A673 (cell line): ENCODE measurements at regions not wholly inside any gene's neighbourhood (a gene's known extent, or its start where the extent isn't known, plus 50 kb on each side); places are given as distances from the start of the nearest gene placed in this dataset.
"Not testable (repeated sequence)": the region's sequence is repeated elsewhere in the genome, so short reads cannot be mapped to it uniquely, and the experiment has no call there.

Experiments
- BruUV-seq: library from RNA; stranded (reverse); fragments of 400-500 nt; replicated peaks from 2 replicates; lab custom pipeline; 2021; lab: Mats Ljungman, UMichigan
- CTCF ChIA-PET: fragments of 300-600 bp; sonication (Branson Sonifier 250); formaldehyde crosslinking; loops from one replicate; lab custom pipeline; 2022; ENCODE audit warnings: antibody characterized with exemption; lab: Charles Lee
- POLR2A ChIA-PET: fragments of 300-600 bp; sonication (Branson Sonifier 250); formaldehyde crosslinking; loops from one replicate; lab custom pipeline; 2022; ENCODE audit warnings: antibody characterized with exemption; ENCODE audit not compliant: low non-redundant PET; lab: Charles Lee
- DNase-seq: peaks from one replicate; pipeline ENCODE4 v3.0.0-alpha.2; 2015; ENCODE audit warnings: low spot score
- H3K27ac ChIP-seq: fragments of 200-600 bp; sonication (generic); 2 replicates; pipeline ENCODE4 v1.5.1; 2016; ENCODE audit warnings: mixed run types, low read depth, mild to moderate bottlenecking, mixed read lengths, antibody characterized with exemption, low read length; ENCODE audit not compliant: poor library complexity, severe bottlenecking
- H3K27me3 ChIP-seq: fragments of 200-600 bp; sonication (generic); replicated peaks from 2 replicates; pipeline ENCODE4 v1.6.1; 2017; ENCODE audit warnings: mixed run types, low read depth, mild to moderate bottlenecking, mixed read lengths, antibody characterized with exemption, low read length; ENCODE audit not compliant: insufficient read depth, poor library complexity
- H3K36me3 ChIP-seq: fragments of 200-600 bp; sonication (generic); 2 replicates; pipeline ENCODE4 v1.6.1; 2016; ENCODE audit warnings: mixed run types, mild to moderate bottlenecking, mixed read lengths, antibody characterized with exemption, low read length; ENCODE audit not compliant: insufficient read depth, poor library complexity, severe bottlenecking
- H3K4me1 ChIP-seq: fragments of 200-600 bp; sonication (generic); 2 replicates; pipeline ENCODE4 v1.6.1; 2017; ENCODE audit warnings: mixed run types, mild to moderate bottlenecking, mixed read lengths, antibody characterized with exemption, low read length; ENCODE audit not compliant: insufficient read depth, poor library complexity, severe bottlenecking
- H3K4me3 ChIP-seq: fragments of 200-600 bp; sonication (generic); 2 replicates; pipeline ENCODE4 v1.5.1; 2016; ENCODE audit warnings: low read depth, mixed run types, mild to moderate bottlenecking, mixed read lengths, low read length; ENCODE audit not compliant: poor library complexity, severe bottlenecking
- H3K9me3 ChIP-seq: fragments of 200-600 bp; sonication (generic); 2 replicates; pipeline ENCODE4 v1.6.1; 2016; ENCODE audit warnings: mixed run types, low read depth, mild to moderate bottlenecking, mixed read lengths, antibody characterized with exemption, low read length; ENCODE audit not compliant: poor library complexity, severe bottlenecking
- CTCF ChIP-seq: fragments of 300-800, 200-600 bp; sonication (generic); conservative IDR thresholded peaks from 2 replicates; pipeline ENCODE4 v1.5.1; 2017; ENCODE audit warnings: low read depth, mild to moderate bottlenecking, antibody characterized with exemption, low read length, moderate library complexity, mixed read lengths
- intact Hi-C: fragments of 100-400 bp; cut with micrococcal nuclease; formaldehyde crosslinking; loops from one replicate; pipeline ENCODE4 v1.10.0; 2022; ENCODE audit not compliant: unreplicated experiment

- CTCF ChIA-PET: not testable (repeated sequence)
These were observed 107.9 kb downstream of the POTEC start for GRCh38 chr18:14435460-14435859.

GRCh38 chr18:14432371-14432770, 111.0 kb downstream of the POTEC start:
- POLR2A ChIA-PET, H3K4me3 ChIP-seq, H3K36me3 ChIP-seq, H3K9me3 ChIP-seq, H3K27me3 ChIP-seq, DNase-seq, H3K4me1 ChIP-seq, H3K27ac ChIP-seq, intact Hi-C loops, CTCF ChIA-PET, BruUV-seq: not testable (repeated sequence)

More at GRCh38 chr18:14435460-14435859, 107.9 kb downstream of the POTEC start:
- H3K4me3 ChIP-seq, DNase-seq, H3K27ac ChIP-seq, POLR2A ChIA-PET, H3K27me3 ChIP-seq, H3K9me3 ChIP-seq, BruUV-seq, intact Hi-C loops, H3K4me1 ChIP-seq, H3K36me3 ChIP-seq: not testable (repeated sequence)

GRCh38 chr18:14431031-14431521, 112.3 kb downstream of the POTEC start:
- CTCF ChIA-PET, H3K36me3 ChIP-seq, BruUV-seq, DNase-seq, H3K4me1 ChIP-seq, H3K27ac ChIP-seq, POLR2A ChIA-PET, H3K4me3 ChIP-seq, H3K9me3 ChIP-seq, H3K27me3 ChIP-seq, intact Hi-C loops: not testable (repeated sequence)

GRCh38 chr18:14415806-14416205, 127.6 kb downstream of the POTEC start:
- H3K27ac ChIP-seq, intact Hi-C loops, POLR2A ChIA-PET, H3K27me3 ChIP-seq, BruUV-seq, H3K4me3 ChIP-seq, H3K36me3 ChIP-seq, H3K9me3 ChIP-seq, H3K4me1 ChIP-seq, CTCF ChIA-PET: not testable (repeated sequence)
- peak; percentile 42 for TF ChIP-seq CTCF
- DNase-seq: peak; percentile 0

- CTCF ChIA-PET, intact Hi-C loops, BruUV-seq: not testable (repeated sequence)
These were observed 128.0 kb downstream of the POTEC start for GRCh38 chr18:14415399-14415798.

GRCh38 chr18:14395533-14395932, 147.9 kb downstream of the POTEC start:
- BruUV-seq, H3K4me1 ChIP-seq, CTCF ChIA-PET, H3K4me3 ChIP-seq, H3K27ac ChIP-seq, H3K9me3 ChIP-seq, H3K27me3 ChIP-seq, DNase-seq, POLR2A ChIA-PET, intact Hi-C loops, H3K36me3 ChIP-seq: not testable (repeated sequence)

More at GRCh38 chr18:14415399-14415798, 128.0 kb downstream of the POTEC start:
- POLR2A ChIA-PET, H3K4me3 ChIP-seq, H3K9me3 ChIP-seq, H3K27me3 ChIP-seq, H3K4me1 ChIP-seq, DNase-seq, H3K36me3 ChIP-seq, H3K27ac ChIP-seq: not testable (repeated sequence)

- H3K27ac ChIP-seq, intact Hi-C loops, H3K4me3 ChIP-seq, POLR2A ChIA-PET, H3K36me3 ChIP-seq, CTCF ChIA-PET, H3K9me3 ChIP-seq, H3K27me3 ChIP-seq, H3K4me1 ChIP-seq, BruUV-seq, DNase-seq: not testable (repeated sequence)
These were observed 149.8 kb downstream of the POTEC start for GRCh38 chr18:14393563-14394103.
